ENCODE measurements at regions not wholly inside any gene's neighbourhood (a gene's known extent, or its start where the extent isn't known, plus 50 kb on each side); places are given as distances from the start of the nearest gene placed in this dataset.

DNA sequence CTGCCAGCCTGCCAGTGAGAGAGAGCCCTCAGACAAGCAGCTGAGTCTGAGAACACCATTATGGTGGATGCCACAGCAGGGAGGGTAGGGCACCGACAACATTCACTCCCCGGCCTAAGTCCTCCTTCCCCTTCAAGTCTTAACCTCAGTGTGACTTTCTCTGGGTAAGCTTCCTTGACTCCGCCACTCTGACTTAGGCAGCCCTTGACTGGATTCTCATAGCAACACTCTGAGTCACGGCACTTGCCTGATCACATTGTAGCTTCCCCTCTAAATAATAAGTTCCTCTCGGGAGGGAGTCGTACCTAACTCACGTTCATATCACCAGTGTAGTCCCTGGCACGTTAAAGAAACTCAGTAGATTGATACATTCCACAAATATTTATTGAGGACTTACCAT, 180.5 kb downstream of the FOXB1 start:
- TF ChIP-seq POLR2A (IDR thresholded peaks at IDR 0.05), result no peak
- TF ChIP-seq, protein P1, sequence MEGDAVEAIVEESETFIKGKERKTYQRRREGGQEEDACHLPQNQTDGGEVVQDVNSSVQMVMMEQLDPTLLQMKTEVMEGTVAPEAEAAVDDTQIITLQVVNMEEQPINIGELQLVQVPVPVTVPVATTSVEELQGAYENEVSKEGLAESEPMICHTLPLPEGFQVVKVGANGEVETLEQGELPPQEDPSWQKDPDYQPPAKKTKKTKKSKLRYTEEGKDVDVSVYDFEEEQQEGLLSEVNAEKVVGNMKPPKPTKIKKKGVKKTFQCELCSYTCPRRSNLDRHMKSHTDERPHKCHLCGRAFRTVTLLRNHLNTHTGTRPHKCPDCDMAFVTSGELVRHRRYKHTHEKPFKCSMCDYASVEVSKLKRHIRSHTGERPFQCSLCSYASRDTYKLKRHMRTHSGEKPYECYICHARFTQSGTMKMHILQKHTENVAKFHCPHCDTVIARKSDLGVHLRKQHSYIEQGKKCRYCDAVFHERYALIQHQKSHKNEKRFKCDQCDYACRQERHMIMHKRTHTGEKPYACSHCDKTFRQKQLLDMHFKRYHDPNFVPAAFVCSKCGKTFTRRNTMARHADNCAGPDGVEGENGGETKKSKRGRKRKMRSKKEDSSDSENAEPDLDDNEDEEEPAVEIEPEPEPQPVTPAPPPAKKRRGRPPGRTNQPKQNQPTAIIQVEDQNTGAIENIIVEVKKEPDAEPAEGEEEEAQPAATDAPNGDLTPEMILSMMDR (IDR thresholded peaks at IDR 0.05), result no peak

Data from testis (tissue), 2 donors.